Liver (tissue), 8 donors: ENCODE measurements at regions not wholly inside any gene's neighbourhood (a gene's known extent, or its start where the extent isn't known, plus 50 kb on each side); places are given as distances from the start of the nearest gene placed in this dataset.

Experiments
- DNase-seq: peaks from one replicate; pipeline ENCODE4 v3.0.0-alpha.2; 2017; ENCODE audit warnings: low spot score
- H3K27ac ChIP-seq, 2 donors: one replicate each; pipeline ENCODE4 v1.7.0; 2013; ENCODE audit warnings: inconsistent platforms in 2 of 2, low read length in 2 of 2, control low read depth in 1 of 2, low read depth in 1 of 2, mild to moderate bottlenecking in 1 of 2
- H3K27me3 ChIP-seq, 4 donors: one replicate each; pipeline versions ENCODE4 v1.6.1 to v1.7.0; 2013; ENCODE audit warnings: low read length in 3 of 4, inconsistent platforms in 1 of 4, mild to moderate bottlenecking in 1 of 4, moderate library complexity in 1 of 4; ENCODE audit not compliant: control insufficient read depth in 4 of 4, insufficient read depth in 4 of 4
- H3K36me3 ChIP-seq, 4 donors: one replicate each; pipeline versions ENCODE4 v1.6.1 to v1.7.0; 2013; ENCODE audit warnings: low read length in 3 of 4, mild to moderate bottlenecking in 3 of 4, low read depth in 1 of 4, moderate library complexity in 1 of 4; ENCODE audit not compliant: control insufficient read depth in 4 of 4, insufficient read depth in 3 of 4
- H3K4me1 ChIP-seq, 4 donors: one replicate each; pipeline versions ENCODE4 v1.6.1 to v1.7.0; 2013; ENCODE audit warnings: low read length in 3 of 4, mild to moderate bottlenecking in 3 of 4, moderate library complexity in 1 of 4; ENCODE audit not compliant: control insufficient read depth in 4 of 4, insufficient read depth in 4 of 4
- H3K4me3 ChIP-seq, 3 donors: one replicate each; pipeline versions ENCODE4 v1.6.1 to v1.7.0; 2013; ENCODE audit warnings: low read length in 3 of 3, control low read depth in 1 of 3, low read depth in 1 of 3, mild to moderate bottlenecking in 1 of 3
- H3K9ac ChIP-seq, 2 donors: one replicate each; pipeline ENCODE4 v1.7.0; 2013; ENCODE audit warnings: low read length in 2 of 2, mild to moderate bottlenecking in 2 of 2, moderate library complexity in 2 of 2, control low read depth in 1 of 2, low read depth in 1 of 2
- H3K9me3 ChIP-seq, 4 donors: one replicate each; pipeline versions ENCODE4 v1.6.1 to v1.7.0; 2013; ENCODE audit warnings: low read length in 3 of 4; ENCODE audit not compliant: control insufficient read depth in 4 of 4
- ATF3 ChIP-seq: IDR thresholded peaks from 2 replicates; pipeline ENCODE4 v1.6.1; 2016; ENCODE audit warnings: antibody characterized with exemption
- CTCF ChIP-seq: fragments of 150-350 bp; IDR thresholded peaks from 2 replicates; pipeline ENCODE4 v1.5.1; 2017; ENCODE audit warnings: improper control_type of control experiment, low read depth, low read length; ENCODE audit not compliant: missing input control
- EGR1 ChIP-seq, 2 donors: IDR thresholded peaks; 2 replicates each; pipeline ENCODE4 v1.6.1; 2016 to 2018; ENCODE audit warnings: antibody characterized with exemption in 2 of 2, low read depth in 2 of 2
- GABPA ChIP-seq, 2 donors: IDR thresholded peaks in 1 of 2; conservative IDR thresholded peaks in 1 of 2; 2 replicates each; pipeline ENCODE4 v1.6.1; 2016; ENCODE audit warnings: antibody characterized with exemption in 2 of 2, mild to moderate bottlenecking in 1 of 2, moderate library complexity in 1 of 2
- HNF4A ChIP-seq, 2 donors: conservative IDR thresholded peaks; 2 replicates each; pipeline ENCODE4 v1.6.1; 2016; ENCODE audit warnings: antibody characterized with exemption in 2 of 2, mild to moderate bottlenecking in 2 of 2
- HNF4G ChIP-seq: IDR thresholded peaks from 2 replicates; pipeline ENCODE4 v1.6.1; 2016; ENCODE audit warnings: antibody characterized with exemption
- MAX ChIP-seq: IDR thresholded peaks from 2 replicates; pipeline ENCODE4 v1.6.1; 2016; ENCODE audit warnings: antibody characterized with exemption
- NR2F2 ChIP-seq: IDR thresholded peaks from 2 replicates; pipeline ENCODE4 v1.6.1; 2016; ENCODE audit warnings: antibody characterized with exemption
- RAD21 ChIP-seq, 2 donors: IDR thresholded peaks; 2 replicates each; pipeline ENCODE4 v1.6.1; 2016; ENCODE audit warnings: antibody characterized with exemption in 2 of 2, mild to moderate bottlenecking in 2 of 2
- REST ChIP-seq: IDR thresholded peaks from 2 replicates; pipeline ENCODE4 v1.6.1; 2016; ENCODE audit warnings: antibody characterized with exemption, mild to moderate bottlenecking
- RXRA ChIP-seq, 2 donors: IDR thresholded peaks; 2 replicates each; pipeline ENCODE4 v1.6.1; 2017 to 2018; ENCODE audit warnings: antibody characterized with exemption in 2 of 2, mild to moderate bottlenecking in 1 of 2
- SP1 ChIP-seq: IDR thresholded peaks from 2 replicates; pipeline ENCODE4 v1.6.1; 2018; ENCODE audit warnings: antibody characterized with exemption, mild to moderate bottlenecking
- YY1 ChIP-seq: IDR thresholded peaks from 2 replicates; pipeline ENCODE4 v1.6.1; 2016; ENCODE audit warnings: antibody characterized with exemption, mild to moderate bottlenecking
- WGBS: extraction: QIAGEN DNeasy Blood & Tissue Kit; methylation state at CpG from one replicate; pipeline ENCODE4 v1.1.7; 2013; 5-methylcytosine and 5-hydroxymethylcytosine counted together
- donor health status: healthy.
- donor health status: healthy.
- donor health status: healthy.
- donor health status: healthy.
- donor health status: healthy.

- no peaks in the 10 kb centered on the region for H3K4me1 ChIP-seq
- 73% methylated on average over 1 of the region's 1 CpG for WGBS
- H3K36me3 ChIP-seq, result no peaks in the 10 kb centered on the region
- DNase-seq, result no peak
- H3K9ac ChIP-seq, result no peak overlapping the region
- no peak overlapping the region for H3K27ac ChIP-seq
- H3K4me3 ChIP-seq, result no peak overlapping the region
- TF ChIP-seq RAD21 (IDR thresholded peaks at IDR 0.05), result no peak
- TF ChIP-seq YY1, result no peak
- no peak for TF ChIP-seq HNF4A (conservative IDR thresholded peaks at IDR 0.05)
- no peaks in the 10 kb centered on the region for H3K27me3 ChIP-seq
- H3K9me3 ChIP-seq, result no peaks in the 10 kb centered on the region
These were observed 317.5 kb upstream of the SGO1 start for GRCh38 chr3:20503394-20504082.

GRCh38 chr3:20490996-20491395 lies 305.0 kb upstream of the SGO1 start:
- no peaks in the 10 kb centered on the region for H3K27me3 ChIP-seq
- H3K4me1 ChIP-seq, result no peaks in the 10 kb centered on the region
- no peaks in the 10 kb centered on the region for H3K9me3 ChIP-seq
- H3K4me3 ChIP-seq, result no peak overlapping the region
- WGBS, result 48% methylated on average over 1 of the region's 1 CpG
- no peak overlapping the region for H3K9ac ChIP-seq
- no peak for TF ChIP-seq HNF4G
- TF ChIP-seq NR2F2, result no peak
- TF ChIP-seq GABPA (IDR thresholded peaks at IDR 0.05 in 1 of 2, conservative IDR thresholded peaks at IDR 0.05 in 1 of 2), result no peak
- no peak for TF ChIP-seq EGR1 (IDR thresholded peaks at IDR 0.05; ENCODE audit: low read depth in 2 of 2)
- H3K36me3 ChIP-seq, result no peaks in the 10 kb centered on the region
- H3K27ac ChIP-seq, result no peak overlapping the region
- no peak for DNase-seq

GRCh38 chr3:20488151-20488550 lies 302.1 kb upstream of the SGO1 start:
- no peaks in the 10 kb centered on the region for H3K4me1 ChIP-seq
- H3K27me3 ChIP-seq, result no peaks in the 10 kb centered on the region
- no peak for TF ChIP-seq EGR1 (IDR thresholded peaks at IDR 0.05; ENCODE audit: low read depth in 2 of 2)
- no peak for TF ChIP-seq ATF3
- TF ChIP-seq YY1, result no peak
- TF ChIP-seq MAX, result no peak
- TF ChIP-seq RAD21 (IDR thresholded peaks at IDR 0.05), result no peak
- no peak for TF ChIP-seq RXRA (IDR thresholded peaks at IDR 0.05)
- no peak for TF ChIP-seq REST
- TF ChIP-seq SP1, result no peak
- no peak for TF ChIP-seq HNF4A (conservative IDR thresholded peaks at IDR 0.05)
- no peak for TF ChIP-seq CTCF
- no peak for DNase-seq
- no peak overlapping the region for H3K27ac ChIP-seq
- no peaks in the 10 kb centered on the region for H3K36me3 ChIP-seq
- no peak overlapping the region for H3K4me3 ChIP-seq
- peaks cover 2 to 10% (median 4%) of the 10 kb centered on the region in 4 donors for H3K9me3 ChIP-seq
- H3K9ac ChIP-seq, result no peak overlapping the region
- WGBS, result 95% methylated on average over 3 of the region's 3 CpGs
